ENCODE measurements at regions not wholly inside any gene's neighbourhood (a gene's known extent, or its start where the extent isn't known, plus 50 kb on each side); places are given as distances from the start of the nearest gene placed in this dataset.

GRCh38 chr12:89251342-89252271 lies 100.7 kb downstream of the DUSP6 start:
- no peak for DNase-seq
- no TSS peak for BruUV-seq (replicated peaks)
- no peaks in the 10 kb centered on the region for H3K79me2 ChIP-seq (ENCODE audit: low read depth)
- H3K36me3 ChIP-seq (ENCODE audit: low read depth): no peaks in the 10 kb centered on the region
- no peak overlapping the region for H3K4me3 ChIP-seq
- H3K4me2 ChIP-seq: no peak overlapping the region
- intact Hi-C loops (cut with micrococcal nuclease; ENCODE audit: unreplicated experiment): no loop called here
- ChIA-PET CTCF (no interaction called here), POLR2A (ENCODE audit: unreplicated experiment) (no interaction called here)
- H3K4me1 ChIP-seq (replicated peaks; ENCODE audit: insufficient read depth): peaks cover 10% of the 10 kb centered on the region; the same call in 1 of the 2 replicates
- H3K9me2 ChIP-seq (ENCODE audit: insufficient read depth): no peaks in the 10 kb centered on the region
- H3K27me3 ChIP-seq (ENCODE audit: insufficient read depth, low read depth): no peaks in the 10 kb centered on the region
- TF ChIP-seq EZH2 (IDR thresholded peaks at IDR 0.05; ENCODE audit: low read depth): no peak
- TF ChIP-seq, protein P1, sequence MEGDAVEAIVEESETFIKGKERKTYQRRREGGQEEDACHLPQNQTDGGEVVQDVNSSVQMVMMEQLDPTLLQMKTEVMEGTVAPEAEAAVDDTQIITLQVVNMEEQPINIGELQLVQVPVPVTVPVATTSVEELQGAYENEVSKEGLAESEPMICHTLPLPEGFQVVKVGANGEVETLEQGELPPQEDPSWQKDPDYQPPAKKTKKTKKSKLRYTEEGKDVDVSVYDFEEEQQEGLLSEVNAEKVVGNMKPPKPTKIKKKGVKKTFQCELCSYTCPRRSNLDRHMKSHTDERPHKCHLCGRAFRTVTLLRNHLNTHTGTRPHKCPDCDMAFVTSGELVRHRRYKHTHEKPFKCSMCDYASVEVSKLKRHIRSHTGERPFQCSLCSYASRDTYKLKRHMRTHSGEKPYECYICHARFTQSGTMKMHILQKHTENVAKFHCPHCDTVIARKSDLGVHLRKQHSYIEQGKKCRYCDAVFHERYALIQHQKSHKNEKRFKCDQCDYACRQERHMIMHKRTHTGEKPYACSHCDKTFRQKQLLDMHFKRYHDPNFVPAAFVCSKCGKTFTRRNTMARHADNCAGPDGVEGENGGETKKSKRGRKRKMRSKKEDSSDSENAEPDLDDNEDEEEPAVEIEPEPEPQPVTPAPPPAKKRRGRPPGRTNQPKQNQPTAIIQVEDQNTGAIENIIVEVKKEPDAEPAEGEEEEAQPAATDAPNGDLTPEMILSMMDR (conservative IDR thresholded peaks at IDR 0.05): no peak
- no peak overlapping the region for H3K27ac ChIP-seq
- H3F3A ChIP-seq (ENCODE audit: insufficient read depth, low read depth): no peaks in the 10 kb centered on the region
- H3K9me3 ChIP-seq (ENCODE audit: insufficient read depth, low read depth): peaks cover 6% of the 10 kb centered on the region
- no peak overlapping the region for H2AFZ ChIP-seq
- H4K20me1 ChIP-seq (ENCODE audit: insufficient read depth): no peaks in the 10 kb centered on the region

- TF ChIP-seq EZH2 (IDR thresholded peaks at IDR 0.05; ENCODE audit: low read depth): no peak
- TF ChIP-seq, protein P1 (conservative IDR thresholded peaks at IDR 0.05): no peak
- Histone ChIP-seq H3K27ac (no peak overlapping the region), H3K4me2 (no peak overlapping the region), H3K4me3 (no peak overlapping the region), H3K27me3 (ENCODE audit: insufficient read depth, low read depth) (no peaks in the 10 kb centered on the region), H3F3A (ENCODE audit: insufficient read depth, low read depth) (no peaks in the 10 kb centered on the region), H3K36me3 (ENCODE audit: low read depth) (no peaks in the 10 kb centered on the region), H3K79me2 (ENCODE audit: low read depth) (no peaks in the 10 kb centered on the region), H2AFZ (no peak overlapping the region), H3K4me1 (replicated peaks; ENCODE audit: insufficient read depth) (peaks cover 10% of the 10 kb centered on the region; the same call in 1 of the 2 replicates), H4K20me1 (ENCODE audit: insufficient read depth) (no peaks in the 10 kb centered on the region), H3K9me2 (ENCODE audit: insufficient read depth) (no peaks in the 10 kb centered on the region), H3K9me3 (ENCODE audit: insufficient read depth, low read depth) (peaks cover 6% of the 10 kb centered on the region)
- intact Hi-C loops (cut with micrococcal nuclease; ENCODE audit: unreplicated experiment): no loop called here
- ChIA-PET CTCF (no interaction called here), POLR2A (ENCODE audit: unreplicated experiment) (no interaction called here)
- no peak for DNase-seq
- no TSS peak for BruUV-seq (replicated peaks)
Measured at GRCh38 chr12:89250636-89251035, 101.7 kb downstream of the DUSP6 start.

DNA sequence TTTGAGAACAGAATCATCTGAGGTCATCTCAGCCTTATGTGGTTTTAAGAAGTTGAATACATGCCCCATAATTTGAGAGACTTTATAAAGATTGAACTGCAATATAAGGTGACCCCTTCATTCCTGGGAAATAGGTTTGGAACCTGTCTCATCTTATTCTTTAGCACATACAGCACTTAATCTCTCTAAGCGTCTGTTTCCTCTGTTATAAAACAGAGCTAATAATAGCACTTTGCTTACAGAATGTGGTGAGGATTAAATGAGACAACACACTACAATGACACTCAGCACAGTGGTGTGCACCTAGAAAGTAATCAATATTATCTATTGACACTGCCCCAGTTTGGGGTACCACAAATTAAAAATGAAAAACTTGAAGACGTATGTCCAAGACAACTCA lies 102.1 kb downstream of the DUSP6 start:
- TF ChIP-seq EZH2 (IDR thresholded peaks at IDR 0.05; ENCODE audit: low read depth): no peak
- TF ChIP-seq, protein P1 (conservative IDR thresholded peaks at IDR 0.05): no peak
- no peaks in the 10 kb centered on the region for H3K27me3 ChIP-seq (ENCODE audit: insufficient read depth, low read depth)
- no peak overlapping the region for H2AFZ ChIP-seq
- no peak for DNase-seq
- H3K36me3 ChIP-seq (ENCODE audit: low read depth): no peaks in the 10 kb centered on the region
- no peaks in the 10 kb centered on the region for H3K79me2 ChIP-seq (ENCODE audit: low read depth)
- no TSS peak for BruUV-seq (replicated peaks)
- H3K4me2 ChIP-seq: no peak overlapping the region
- peaks cover 6% of the 10 kb centered on the region for H3K9me3 ChIP-seq (ENCODE audit: insufficient read depth, low read depth)
- peaks cover 10% of the 10 kb centered on the region; the same call in 1 of the 2 replicates for H3K4me1 ChIP-seq (replicated peaks; ENCODE audit: insufficient read depth)
- H3K4me3 ChIP-seq: no peak overlapping the region
- H4K20me1 ChIP-seq (ENCODE audit: insufficient read depth): no peaks in the 10 kb centered on the region
- POLR2A ChIA-PET (ENCODE audit: unreplicated experiment): interaction anchor here (0.6 to 0.7 kb wide), 2 partner anchors 49 to 519 kb away, joined by 3 to 4 read pairs; no protein-coding TSS in a partner anchor
- no peak overlapping the region for H3K27ac ChIP-seq
- H3K9me2 ChIP-seq (ENCODE audit: insufficient read depth): no peaks in the 10 kb centered on the region
- no peaks in the 10 kb centered on the region for H3F3A ChIP-seq (ENCODE audit: insufficient read depth, low read depth)
- CTCF ChIA-PET: no interaction called here
- intact Hi-C loops (cut with micrococcal nuclease; ENCODE audit: unreplicated experiment): no loop called here
